ENCODE measurements at regions not wholly inside any gene's neighbourhood (a gene's known extent, or its start where the extent isn't known, plus 50 kb on each side); places are given as distances from the start of the nearest gene placed in this dataset.
A peak's percentile ranks its signal among the peaks of the same experiment; 100 is the strongest.

GRCh38 chr2:239568601-239569000 lies 167.8 kb upstream of the HDAC4 start:
- no peak for TF ChIP-seq Cebpa-rat (IDR thresholded peaks at IDR 0.05)
- peaks cover 0 to 11% (median 0%) of the 10 kb centered on the region in 10 experiments; a peak in 6 of 20 replicates for H3K4me1 ChIP-seq
- no peaks in the 10 kb centered on the region for H3K36me3 ChIP-seq
- no peak overlapping the region for H3K4me3 ChIP-seq
- no peak overlapping the region for H3K4me2 ChIP-seq
- H4K20me1 ChIP-seq, result no peaks in the 10 kb centered on the region
- no peaks in the 10 kb centered on the region for H3K9me3 ChIP-seq (replicated peaks in 1 of 11)
- H3K9ac ChIP-seq, result no peak overlapping the region
- H3K27ac ChIP-seq, result no peak overlapping the region
- no peaks in the 10 kb centered on the region for H3K27me3 ChIP-seq

- Histone ChIP-seq H3K27ac (no peak overlapping the region), H3K4me2 (peak overlapping the region in 1 of 11 experiments; percentile 8; a peak in 1 of 22 replicates), H3K9me3 (replicated peaks in 1 of 11) (no peaks in the 10 kb centered on the region), H3K4me1 (peaks cover 0 to 11% (median 0%) of the 10 kb centered on the region in 10 experiments; a peak in 6 of 20 replicates), H3K36me3 (no peaks in the 10 kb centered on the region), H3K9ac (no peak overlapping the region), H3K27me3 (no peaks in the 10 kb centered on the region), H4K20me1 (no peaks in the 10 kb centered on the region), H3K4me3 (no peak overlapping the region)
- no peak for TF ChIP-seq Cebpa-rat (IDR thresholded peaks at IDR 0.05)
Observed at GRCh38 chr2:239567786-239568185, 167.0 kb upstream of the HDAC4 start.

GRCh38 chr2:239566995-239567568 lies 166.3 kb upstream of the HDAC4 start:
- H3K9me3 ChIP-seq (replicated peaks in 1 of 11), result no peaks in the 10 kb centered on the region
- H3K27me3 ChIP-seq, result no peaks in the 10 kb centered on the region
- no peaks in the 10 kb centered on the region for H4K20me1 ChIP-seq
- peaks cover 0 to 11% (median 0%) of the 10 kb centered on the region in 10 experiments; a peak in 6 of 20 replicates for H3K4me1 ChIP-seq
- TF ChIP-seq Cebpa-rat (IDR thresholded peaks at IDR 0.05), result no peak
- H3K4me3 ChIP-seq, result no peak overlapping the region
- peak overlapping the region in 4 of 11 experiments; percentile 3 to 56 (median 14); a peak in 5 of 22 replicates for H3K4me2 ChIP-seq
- no peak overlapping the region for H3K9ac ChIP-seq
- no peak overlapping the region for H3K27ac ChIP-seq
- H3K36me3 ChIP-seq, result no peaks in the 10 kb centered on the region

GRCh38 chr2:239566162-239566994 lies 165.6 kb upstream of the HDAC4 start:
- no peaks in the 10 kb centered on the region for H3K27me3 ChIP-seq
- H4K20me1 ChIP-seq, result no peaks in the 10 kb centered on the region
- TF ChIP-seq Cebpa-rat (IDR thresholded peaks at IDR 0.05), result no peak
- H3K9ac ChIP-seq, result no peak overlapping the region
- peaks cover 0 to 11% (median 0%) of the 10 kb centered on the region in 10 experiments; a peak in 6 of 20 replicates for H3K4me1 ChIP-seq
- no peak overlapping the region for H3K4me3 ChIP-seq
- no peaks in the 10 kb centered on the region for H3K9me3 ChIP-seq (replicated peaks in 1 of 11)
- H3K36me3 ChIP-seq, result no peaks in the 10 kb centered on the region
- peak overlapping the region in 4 of 11 experiments; percentile 3 to 56 (median 14); a peak in 4 of 22 replicates for H3K4me2 ChIP-seq
- no peak overlapping the region for H3K27ac ChIP-seq

- H3K4me1 ChIP-seq, result peaks cover 0 to 11% (median 0%) of the 10 kb centered on the region in 10 experiments; a peak in 6 of 20 replicates
- no peak for TF ChIP-seq Cebpa-rat (IDR thresholded peaks at IDR 0.05)
- no peak overlapping the region for H3K4me2 ChIP-seq
Observed at GRCh38 chr2:239564587-239564986, 163.8 kb upstream of the HDAC4 start.

GRCh38 chr2:239563561-239563960 lies 162.7 kb upstream of the HDAC4 start:
- H3K27me3 ChIP-seq, result no peaks in the 10 kb centered on the region

More at GRCh38 chr2:239564587-239564986, 163.8 kb upstream of the HDAC4 start:
- H3K4me3 ChIP-seq, result no peak overlapping the region
- no peaks in the 10 kb centered on the region for H4K20me1 ChIP-seq
- no peaks in the 10 kb centered on the region for H3K36me3 ChIP-seq
- no peaks in the 10 kb centered on the region for H3K9me3 ChIP-seq (replicated peaks in 1 of 11)
- H3K27me3 ChIP-seq, result no peaks in the 10 kb centered on the region
- H3K9ac ChIP-seq, result no peak overlapping the region
- H3K27ac ChIP-seq, result no peak overlapping the region

GRCh38 chr2:239561446-239562001 lies 160.7 kb upstream of the HDAC4 start:
- H3K9ac ChIP-seq, result no peak overlapping the region
- TF ChIP-seq Cebpa-rat (IDR thresholded peaks at IDR 0.05), result no peak
- no peaks in the 10 kb centered on the region for H3K36me3 ChIP-seq
- H3K4me2 ChIP-seq, result no peak overlapping the region
- H4K20me1 ChIP-seq, result no peaks in the 10 kb centered on the region
- H3K9me3 ChIP-seq (replicated peaks in 1 of 11), result no peaks in the 10 kb centered on the region
- no peaks in the 10 kb centered on the region for H3K27me3 ChIP-seq
- no peak overlapping the region for H3K4me3 ChIP-seq
- no peak overlapping the region for H3K27ac ChIP-seq
- no peaks in the 10 kb centered on the region; a peak in 1 of 20 replicates for H3K4me1 ChIP-seq

More at GRCh38 chr2:239563561-239563960, 162.7 kb upstream of the HDAC4 start:
- Histone ChIP-seq H3K27ac (no peak overlapping the region), H3K4me1 (peaks cover 0 to 11% (median 0%) of the 10 kb centered on the region in 10 experiments; a peak in 6 of 20 replicates), H3K9ac (no peak overlapping the region), H3K36me3 (no peaks in the 10 kb centered on the region), H3K9me3 (replicated peaks in 1 of 11) (no peaks in the 10 kb centered on the region), H3K4me2 (no peak overlapping the region), H3K4me3 (no peak overlapping the region), H4K20me1 (no peaks in the 10 kb centered on the region)
- TF ChIP-seq Cebpa-rat (IDR thresholded peaks at IDR 0.05), result no peak

GRCh38 chr2:239559417-239560261 lies 158.8 kb upstream of the HDAC4 start:
- Histone ChIP-seq H3K9ac (no peak overlapping the region), H3K36me3 (no peaks in the 10 kb centered on the region), H3K27me3 (no peaks in the 10 kb centered on the region), H3K9me3 (replicated peaks in 1 of 11) (no peaks in the 10 kb centered on the region), H3K4me3 (no peak overlapping the region), H3K4me2 (no peak overlapping the region), H4K20me1 (no peaks in the 10 kb centered on the region), H3K4me1 (peaks cover 0 to 11% (median 8%) of the 10 kb centered on the region in 10 experiments; a peak in 14 of 20 replicates), H3K27ac (no peak overlapping the region)
- TF ChIP-seq Cebpa-rat (IDR thresholded peaks at IDR 0.05), result no peak
